Left cardiac atrium (tissue), 4 donors: ENCODE measurements at regions not wholly inside any gene's neighbourhood (a gene's known extent, or its start where the extent isn't known, plus 50 kb on each side); places are given as distances from the start of the nearest gene placed in this dataset.
"Not testable (repeated sequence)": the region's sequence is repeated elsewhere in the genome, so short reads cannot be mapped to it uniquely, and the experiment has no call there.

Experiments
- ATAC-seq, 2 donors: fragments of 200-7000 bp; cut with Tn5 transposase; one replicate each; pipeline ENCODE4 v1.9.1; 2020; ENCODE audit warnings: mild to moderate bottlenecking in 2 of 2, moderate library complexity in 2 of 2
- DNase-seq: peaks from one replicate; pipeline ENCODE4 v3.0.0-alpha.2; 2020
- intact Hi-C, 2 donors: fragments of 100-400 bp; cut with DNase I; formaldehyde crosslinking; loops; one replicate each; pipeline versions ENCODE4 v1.14.1 to v1.15.1; 2022 to 2023
- donor health status: DM: no; HTN: yes; CAD: no.
- donor health status: DM: no; HTN: yes; CAD: no; lungs with severe emphysema.
- donor health status: DM: yes; HTN: yes; CAD: no.
- donor health status: Dilated cardiomyopathy.

DNA sequence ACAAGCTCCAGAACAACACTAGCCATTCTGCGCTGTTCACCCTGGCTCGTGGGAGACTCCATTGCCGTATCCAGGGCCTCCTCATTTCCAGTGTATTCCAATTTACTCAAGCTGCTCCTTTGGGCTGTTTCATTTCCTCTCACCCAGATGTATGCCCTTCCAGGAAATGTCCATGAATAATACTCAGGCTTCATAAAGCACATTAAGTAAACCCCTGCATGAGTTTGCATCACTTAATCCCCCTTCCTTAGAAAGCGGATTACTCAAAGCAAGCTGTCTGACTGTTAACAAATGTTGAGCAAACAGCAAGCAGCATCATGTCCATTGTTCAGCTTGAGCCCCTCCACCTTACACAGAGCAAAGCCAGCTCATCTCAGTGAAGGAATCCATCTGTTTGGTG, 403.6 kb upstream of the PBX1 start:
- no peak for DNase-seq
- ATAC-seq = no peak
- intact Hi-C loops = no loop called here

DNA sequence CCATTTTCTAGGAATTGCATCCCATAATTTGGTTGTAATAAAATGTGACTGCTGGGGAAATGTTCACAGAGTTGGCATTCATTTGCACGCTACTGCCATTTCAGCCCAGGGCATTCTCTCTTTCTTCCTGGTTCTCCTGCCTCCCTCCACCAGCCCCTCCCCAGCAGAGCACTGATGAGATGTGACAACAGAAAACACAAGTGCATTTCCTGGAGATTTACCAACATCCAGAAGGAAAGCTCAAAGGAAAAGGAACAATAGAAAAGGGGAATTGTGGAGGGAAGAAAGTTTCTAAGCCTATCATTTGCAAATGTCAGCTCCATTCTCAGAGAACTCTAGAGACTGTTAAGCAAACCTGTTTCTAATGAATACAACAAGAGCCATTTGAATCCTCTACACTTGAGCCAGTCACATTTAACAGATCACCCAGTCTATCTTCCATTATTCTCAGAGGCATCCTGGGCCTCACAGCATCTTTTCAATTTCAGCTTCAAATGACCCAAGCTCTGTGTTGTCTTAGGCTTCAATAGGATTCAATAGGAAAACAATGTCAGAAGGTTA, 395.6 kb upstream of the PBX1 start:
- ATAC-seq = no peak
- no peak for DNase-seq
- intact Hi-C loops = no loop called here

DNA sequence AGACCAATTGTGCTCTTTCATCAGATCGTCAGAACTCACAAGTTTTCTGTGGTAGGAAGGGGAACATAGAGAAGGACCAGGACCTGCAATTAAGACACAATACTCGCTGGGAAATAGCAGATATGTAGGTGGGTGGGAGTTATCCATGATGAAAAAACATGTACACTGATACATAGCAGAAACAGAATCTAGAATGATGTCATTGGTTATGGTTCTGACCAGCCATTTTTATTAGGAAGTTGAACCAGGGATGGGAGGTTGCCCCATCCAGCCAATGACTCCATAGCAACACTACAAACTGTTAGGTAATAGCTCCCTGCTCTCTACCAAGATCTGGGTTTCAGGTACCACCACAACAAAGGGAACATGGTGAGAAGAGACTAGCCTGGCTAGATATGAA, 393.5 kb upstream of the PBX1 start:
- DNase-seq (no peak), ATAC-seq (no peak)
- intact Hi-C loops = no loop called here

DNA sequence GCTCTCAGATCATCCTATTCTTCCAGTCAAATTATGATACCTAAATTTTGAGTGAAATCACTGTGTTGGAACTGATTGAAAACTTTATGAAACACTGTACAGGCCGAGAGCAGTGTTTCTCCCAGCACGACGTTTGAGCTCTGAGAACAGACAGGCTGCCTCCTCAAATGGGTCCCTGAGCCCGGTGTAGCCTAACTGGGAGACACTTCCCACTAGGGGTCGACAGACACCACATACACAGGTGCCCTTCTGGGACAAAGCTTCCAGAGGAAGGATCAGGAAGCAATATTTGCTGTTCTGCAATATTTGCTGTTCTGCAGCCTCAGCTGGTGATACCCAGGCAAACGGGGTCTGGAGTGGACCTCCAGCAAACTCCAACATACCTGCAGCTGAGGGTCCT, 392.5 kb upstream of the PBX1 start:
- ATAC-seq, intact Hi-C loops: not testable (repeated sequence)
- DNase-seq = peak; percentile 18

DNA sequence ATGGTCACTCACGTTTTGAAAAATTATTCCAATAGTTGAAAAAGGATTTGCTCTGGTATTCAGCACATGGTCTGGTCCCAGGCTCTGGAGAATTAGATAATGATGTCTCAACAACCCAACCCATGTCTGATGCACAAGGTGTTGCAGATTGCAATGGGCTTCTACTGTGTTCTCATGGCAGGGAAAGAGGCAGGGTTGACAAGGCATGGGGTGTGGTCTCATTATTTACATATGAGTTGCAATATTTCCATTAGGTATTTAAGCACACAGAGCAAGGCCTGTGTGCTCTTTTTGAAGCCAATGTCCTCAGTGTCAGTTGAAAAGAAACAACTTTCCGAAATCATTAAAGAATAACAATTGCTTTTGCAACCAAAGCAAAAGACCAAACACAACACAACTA, 381.9 kb upstream of the PBX1 start:
- no peak for ATAC-seq
- intact Hi-C loops = no loop called here
- no peak for DNase-seq

DNA sequence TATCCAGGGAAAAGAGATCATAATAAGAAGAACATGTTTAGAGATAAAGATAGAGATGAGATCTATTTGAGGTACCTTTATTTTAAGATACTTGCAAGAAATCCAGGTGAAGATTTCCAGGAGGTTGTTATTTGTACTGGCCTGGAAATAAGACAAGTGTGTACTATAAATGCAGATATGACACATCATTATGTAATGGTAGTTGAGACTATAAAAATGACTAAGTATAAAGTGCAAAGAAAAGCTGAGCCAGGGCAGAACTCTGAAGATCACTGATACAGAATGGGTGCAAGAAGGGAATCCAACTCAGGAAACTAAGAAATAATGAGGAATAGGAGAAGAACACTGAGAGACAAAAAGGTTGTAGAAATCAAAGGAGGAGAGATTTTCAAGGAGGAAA, 378.2 kb upstream of the PBX1 start:
- intact Hi-C loops = no loop called here
- DNase-seq = no peak
- ATAC-seq = no peak

DNA sequence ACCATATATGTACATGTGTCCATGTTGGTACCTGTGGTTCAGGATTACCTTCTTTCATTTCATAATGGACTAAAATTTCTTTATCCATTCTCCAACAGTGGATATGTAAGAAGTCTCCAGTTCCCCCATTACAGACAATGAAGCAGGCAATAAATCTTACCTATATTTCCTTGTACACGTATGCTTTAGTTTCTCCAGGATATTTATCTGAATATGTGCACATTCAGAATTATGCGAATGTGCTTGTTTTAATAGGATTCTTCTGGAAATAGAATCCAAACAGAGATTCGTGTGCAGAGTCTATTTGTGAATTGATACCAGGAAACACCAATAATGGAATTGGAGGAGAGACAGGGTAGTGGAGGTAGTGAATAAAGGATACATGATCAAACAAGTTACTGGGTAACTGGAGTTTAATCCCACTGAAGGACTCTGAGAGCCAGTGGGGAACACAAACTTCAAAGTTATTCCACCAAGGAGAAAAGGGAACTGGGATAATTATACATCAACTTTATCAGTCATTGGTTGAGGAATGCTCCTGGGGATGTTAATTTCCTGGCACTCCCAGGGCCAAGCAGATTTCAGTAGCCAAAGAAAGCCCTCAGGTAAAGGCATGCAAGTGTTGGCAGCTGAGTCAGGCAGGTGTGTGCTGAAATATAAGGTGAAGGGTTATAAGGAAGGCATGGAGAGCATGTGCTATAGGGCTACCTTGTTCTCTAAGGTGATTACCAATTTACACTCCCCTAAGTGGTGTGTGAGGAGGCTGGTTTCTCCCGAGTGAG, 374.9 kb upstream of the PBX1 start:
- DNase-seq = no peak
- ATAC-seq = no peak
- intact Hi-C loops = no loop called here

DNA sequence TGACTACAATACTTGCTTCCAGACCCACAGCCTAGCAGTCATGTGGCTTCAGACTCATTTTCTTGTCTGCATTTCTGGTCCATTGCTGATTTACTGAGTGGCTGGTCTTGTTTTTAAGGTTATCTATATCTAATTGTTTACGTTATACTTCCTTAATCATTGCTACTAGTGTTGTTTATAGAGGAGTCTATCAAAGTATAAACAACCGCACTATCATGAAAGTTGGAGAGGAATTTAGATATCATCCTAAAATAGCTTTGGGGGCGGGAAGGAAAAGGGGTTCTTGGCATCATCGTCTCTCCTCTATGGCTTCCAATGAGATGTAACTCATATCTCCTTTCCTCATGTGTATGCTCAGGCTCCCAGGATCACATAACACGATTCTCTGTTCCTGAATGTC, 372.1 kb upstream of the PBX1 start:
- intact Hi-C loops = no loop called here
- no peak for ATAC-seq
- no peak for DNase-seq

DNA sequence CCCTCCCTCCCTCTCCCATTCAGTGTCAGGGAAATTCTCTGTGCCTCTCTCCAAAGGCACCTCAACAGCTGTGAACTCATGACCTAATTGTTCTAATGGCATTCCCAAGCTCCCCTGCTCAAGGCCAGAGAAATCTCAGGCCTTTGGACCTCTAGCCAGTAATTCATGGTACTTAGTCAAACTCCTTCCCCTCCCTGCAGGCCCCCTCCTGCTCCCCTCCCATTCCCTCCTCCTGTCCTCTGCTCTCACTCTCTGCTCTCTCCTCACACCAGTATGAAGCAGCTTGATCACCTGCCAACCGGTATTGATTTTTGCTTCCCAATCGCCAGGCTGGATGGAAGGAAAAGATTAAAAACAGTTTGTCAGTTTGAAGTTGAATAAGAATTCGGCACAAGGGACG, 370.5 kb upstream of the PBX1 start:
- ATAC-seq = no peak
- intact Hi-C loops = no loop called here
- DNase-seq = no peak

DNA sequence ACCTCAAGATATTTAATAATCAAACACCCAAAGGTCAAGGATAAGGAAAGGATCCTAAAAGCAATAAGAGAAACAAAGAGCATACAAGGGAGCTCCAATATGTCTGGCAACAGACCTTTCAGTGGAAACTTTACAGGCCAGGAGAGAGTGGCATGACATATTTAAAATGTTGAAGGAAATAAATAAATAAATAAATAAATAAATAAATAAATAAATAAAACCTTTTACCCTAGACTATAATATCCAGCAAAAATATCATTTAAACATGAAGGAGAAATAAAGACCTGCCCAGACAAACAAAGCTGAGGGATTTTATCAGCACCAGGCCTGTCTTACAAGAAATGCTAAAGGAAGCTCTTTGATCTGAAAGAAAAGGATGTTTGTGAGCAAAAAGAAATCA, 367.8 kb upstream of the PBX1 start:
- no peak for DNase-seq
- intact Hi-C loops = no loop called here
- ATAC-seq = no peak

DNA sequence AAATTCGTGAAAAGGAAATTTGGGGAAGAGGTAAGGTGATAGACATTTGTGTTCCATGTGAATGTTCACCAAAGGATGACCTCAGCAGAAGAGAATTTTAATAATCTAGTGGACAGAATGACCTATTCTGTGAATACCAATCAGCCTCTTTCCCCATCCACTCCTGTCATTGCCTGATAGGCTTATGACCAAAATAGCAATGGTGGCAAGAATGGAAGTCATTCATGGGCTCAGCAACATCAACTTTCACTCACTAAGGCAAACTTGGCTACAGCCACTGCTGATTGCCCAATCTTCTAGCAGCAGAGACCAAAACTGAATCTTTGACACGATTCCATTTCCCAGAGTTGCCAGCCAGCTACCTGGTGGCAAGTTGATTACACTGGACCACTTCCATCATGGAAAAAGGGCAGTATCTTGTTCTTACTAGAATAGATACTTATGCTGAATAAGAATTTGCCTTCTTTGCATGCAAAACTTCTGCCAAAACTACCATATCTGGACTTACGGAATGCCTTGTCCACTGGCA, 348.7 kb upstream of the PBX1 start:
- ATAC-seq = no peak
- no peak for DNase-seq

DNA sequence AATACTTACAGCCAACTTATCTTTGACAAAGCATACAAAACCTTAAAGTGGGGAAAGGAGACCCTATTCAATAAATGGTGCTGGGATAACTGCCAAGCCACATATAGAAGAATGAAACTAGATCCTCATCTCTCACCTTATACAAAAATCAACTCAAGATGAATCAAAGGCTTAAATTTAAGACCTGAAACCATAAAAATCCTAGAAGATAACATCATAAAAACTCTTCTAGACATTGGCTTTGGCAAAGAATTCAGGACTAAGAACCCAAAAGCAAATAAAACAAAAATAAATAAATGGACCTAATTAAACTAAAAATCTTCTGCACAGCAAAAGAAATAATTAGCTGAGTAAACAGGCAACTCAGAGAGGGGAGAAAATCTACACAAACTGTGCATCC, 335.6 kb upstream of the PBX1 start:
- no peak for ATAC-seq
- no peak for DNase-seq
- intact Hi-C loops = no loop called here

More for the DNA sequence above, 348.7 kb upstream of the PBX1 start:
- intact Hi-C loops = no loop called here

DNA sequence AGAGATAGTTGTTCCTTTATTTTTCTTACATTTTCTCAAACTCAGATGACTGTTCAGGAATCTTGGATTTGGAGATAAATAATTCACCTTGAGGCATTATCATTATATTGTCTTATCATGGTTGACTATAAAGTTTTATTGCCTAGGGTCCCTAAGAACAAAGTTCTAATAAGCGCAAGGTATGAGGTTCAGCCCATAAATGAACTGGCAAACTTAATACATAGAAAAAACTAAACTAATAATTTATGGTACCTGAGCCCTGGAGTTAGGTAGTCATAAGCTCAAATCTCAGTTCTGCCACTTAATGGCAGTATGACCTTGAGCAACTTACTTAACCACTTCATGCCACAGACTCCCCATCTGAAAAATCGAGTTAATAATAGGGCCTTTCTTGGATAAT, 334.0 kb upstream of the PBX1 start:
- intact Hi-C loops = no loop called here
- ATAC-seq (no peak), DNase-seq (no peak)

DNA sequence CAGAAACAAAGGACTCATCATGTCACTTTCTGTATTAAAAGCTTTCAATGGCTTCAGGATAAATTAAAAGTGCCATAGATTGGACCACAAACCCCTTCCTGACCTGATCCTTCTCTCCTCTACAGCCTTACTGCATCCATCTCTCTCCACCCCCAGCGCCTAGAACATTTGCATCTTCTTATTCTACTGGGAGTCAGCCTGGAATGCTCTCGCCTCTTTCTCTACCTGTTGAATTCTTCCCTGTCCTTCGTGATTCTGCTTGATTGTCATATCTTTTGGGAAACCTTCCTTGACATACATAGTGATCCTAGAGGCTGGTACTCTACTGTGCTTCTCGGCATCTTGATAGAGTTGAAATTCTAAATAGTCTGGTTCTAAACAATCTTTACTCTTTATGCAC, 332.0 kb upstream of the PBX1 start:
- no peak for DNase-seq
- intact Hi-C loops = no loop called here
- ATAC-seq = no peak

DNA sequence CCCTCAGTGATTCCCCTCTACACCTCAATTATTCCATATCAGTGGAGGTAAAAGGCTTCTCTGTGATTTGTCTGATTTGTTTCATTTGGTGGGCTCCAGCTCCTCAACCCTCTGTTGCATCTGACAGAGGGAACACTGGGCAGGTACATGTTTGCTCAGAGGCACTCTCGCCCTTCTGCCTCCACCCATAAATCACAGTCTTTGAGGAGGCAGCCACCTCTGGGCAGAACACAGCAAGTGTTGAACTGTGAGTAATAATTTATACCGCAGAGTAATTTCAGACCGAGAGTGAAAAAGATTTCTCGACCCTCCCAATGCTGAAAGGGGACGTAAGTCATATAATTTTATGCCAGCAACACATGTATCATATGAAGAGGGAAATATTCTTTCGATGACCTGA, 330.1 kb upstream of the PBX1 start:
- no peak for ATAC-seq
- no peak for DNase-seq
- intact Hi-C loops = no loop called here

DNA sequence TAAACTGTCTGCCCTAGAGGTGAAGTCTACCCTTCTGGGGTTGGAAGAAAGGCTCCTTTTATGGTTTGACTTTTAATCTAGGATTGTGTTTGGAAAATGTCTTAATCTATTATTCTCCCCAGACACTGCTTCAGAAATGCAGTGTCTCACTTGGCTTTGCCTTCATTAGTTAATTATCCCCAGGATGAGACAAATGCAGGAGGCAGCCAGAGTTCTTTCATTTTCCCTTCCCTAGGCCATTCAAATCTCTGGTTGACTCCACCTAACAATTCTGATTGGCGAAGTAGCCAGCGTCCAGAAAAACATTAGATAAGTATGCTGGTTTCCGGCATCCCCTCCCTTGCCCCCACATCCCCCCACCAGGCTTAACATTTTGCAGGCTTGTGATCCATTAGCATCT, 325.8 kb upstream of the PBX1 start:
- intact Hi-C loops = no loop called here
- ATAC-seq (no peak), DNase-seq (no peak)

DNA sequence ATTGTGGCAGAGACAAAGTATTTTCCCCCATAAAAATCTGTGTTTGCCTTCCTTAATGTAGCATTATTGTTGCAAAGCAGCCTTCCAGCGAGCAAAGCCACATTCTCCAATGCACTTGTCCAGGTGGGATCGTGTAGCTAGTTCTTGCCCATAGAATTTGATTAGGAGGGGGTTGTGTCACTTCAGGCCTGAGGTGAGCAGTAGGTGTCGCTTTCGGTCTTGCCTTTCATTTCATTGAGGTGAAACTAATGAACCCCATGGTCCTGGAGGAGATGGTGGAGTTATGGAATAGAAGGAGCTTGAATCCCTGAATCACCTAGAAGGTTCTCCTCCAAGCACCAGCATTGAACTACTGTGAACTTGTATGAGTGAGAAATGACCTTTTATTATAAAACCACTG, 318.9 kb upstream of the PBX1 start:
- DNase-seq (no peak), ATAC-seq (no peak)
- intact Hi-C loops = no loop called here

DNA sequence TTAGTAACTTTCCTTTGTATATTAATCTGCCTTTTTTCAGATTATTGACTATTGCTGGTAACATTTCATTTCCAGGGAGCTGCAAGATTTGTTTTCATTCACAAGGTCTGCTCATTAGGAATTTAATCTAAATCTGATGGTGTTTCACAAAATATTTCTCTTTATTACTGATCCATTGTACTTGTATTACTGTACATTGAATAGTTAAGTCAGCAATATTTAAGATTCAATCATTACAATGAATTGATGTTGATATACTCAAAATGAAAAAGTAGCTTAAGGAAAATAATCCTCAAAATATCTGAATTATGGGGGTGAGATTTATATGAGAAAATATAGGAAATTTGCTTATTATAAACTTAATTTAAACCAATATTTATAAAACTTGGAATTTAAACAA, 308.6 kb upstream of the PBX1 start:
- no peak for ATAC-seq
- intact Hi-C loops = no loop called here
- DNase-seq = no peak

DNA sequence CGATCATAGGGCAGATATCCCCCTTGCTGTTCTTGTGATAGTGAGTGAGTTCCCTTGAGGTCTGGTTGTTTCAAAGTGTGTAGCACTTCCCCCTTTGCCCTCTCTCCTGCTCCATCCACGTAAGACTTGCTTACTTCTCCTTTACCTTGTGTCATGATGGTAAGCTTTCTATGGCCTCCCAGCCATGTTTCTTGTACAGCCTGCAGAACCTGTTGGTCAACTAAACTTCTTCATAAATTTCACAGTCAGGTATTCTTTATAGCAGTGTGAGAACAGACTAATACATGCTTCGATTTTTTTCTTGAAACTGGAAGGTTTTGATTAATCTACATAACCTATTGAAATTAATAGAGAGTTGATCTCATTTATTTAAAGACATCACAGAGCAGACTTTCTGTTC, 302.5 kb upstream of the PBX1 start:
- intact Hi-C loops = no loop called here
- no peak for ATAC-seq

DNA sequence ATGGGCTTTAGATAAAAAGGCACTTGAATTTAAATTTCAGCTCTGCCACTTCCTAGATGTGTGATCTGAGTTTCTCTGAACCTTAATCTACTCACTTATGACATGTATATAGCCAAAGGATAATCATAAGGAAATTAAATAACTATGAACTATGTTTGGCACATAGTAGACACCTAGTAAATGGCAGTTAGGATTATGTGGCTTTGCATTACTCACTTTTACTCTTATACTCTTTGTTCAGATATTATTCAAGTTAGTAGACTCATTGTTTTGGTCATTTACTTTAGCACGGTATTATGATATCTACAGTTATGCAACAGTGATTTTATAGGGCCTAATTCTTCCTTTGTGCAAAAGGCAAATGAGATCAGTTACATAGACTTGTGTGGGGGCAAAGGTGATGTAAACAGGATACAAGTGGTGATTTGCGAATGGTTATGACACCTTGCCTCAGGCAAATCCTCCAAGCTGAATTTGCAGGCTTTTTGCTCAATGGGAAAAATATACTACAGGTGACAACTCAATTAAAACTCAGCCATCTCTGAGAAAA, 297.2 kb upstream of the PBX1 start:
- DNase-seq = no peak
- intact Hi-C loops = no loop called here
- no peak for ATAC-seq

More for the DNA sequence above, 302.5 kb upstream of the PBX1 start:
- DNase-seq = no peak

DNA sequence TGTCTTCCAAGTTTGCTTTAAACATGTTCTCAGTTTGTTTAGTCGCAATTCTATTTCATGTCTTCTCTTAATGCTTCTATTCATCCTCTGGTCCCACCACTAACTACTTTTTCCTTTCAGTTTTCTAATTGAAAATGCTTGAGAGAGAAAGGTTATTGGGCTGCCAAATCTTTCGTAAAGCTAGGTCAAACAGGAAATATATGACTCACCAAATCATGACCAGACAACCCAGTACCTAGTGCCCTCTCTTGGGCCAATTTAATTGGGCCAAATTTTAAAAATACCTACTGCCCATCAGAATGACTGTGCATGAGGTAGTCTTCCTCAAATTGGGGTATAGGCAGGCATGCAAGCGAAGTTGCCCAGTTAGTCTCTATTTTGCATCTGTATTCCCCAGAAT, 295.4 kb upstream of the PBX1 start:
- no peak for DNase-seq
- intact Hi-C loops = no loop called here

More for the DNA sequence above, 295.4 kb upstream of the PBX1 start:
- no peak for ATAC-seq
